NB4 (cell line): ENCODE measurements at regions not wholly inside any gene's neighbourhood (a gene's known extent, or its start where the extent isn't known, plus 50 kb on each side); places are given as distances from the start of the nearest gene placed in this dataset.

ENCODE experiments used
- CTCF ChIP-seq: IDR thresholded peaks from one replicate; pipeline ENCODE4 v1.5.1; 2012; ENCODE audit warnings: low read depth, low read length
- MAX ChIP-seq: IDR thresholded peaks from 2 replicates; pipeline ENCODE4 v1.6.1; 2011; ENCODE audit warnings: low read depth, low read length
- MYC ChIP-seq: IDR thresholded peaks from 2 replicates; pipeline ENCODE4 v1.6.1; 2011; ENCODE audit warnings: low read depth, low read length
- POLR2A ChIP-seq: IDR thresholded peaks from 2 replicates; pipeline ENCODE4 v1.6.1; 2011; ENCODE audit warnings: mild to moderate bottlenecking; ENCODE audit not compliant: insufficient read length; ENCODE audit errors: extremely low read depth

- TF ChIP-seq POLR2A (no peak), CTCF (no peak), MAX (no peak), MYC (no peak)
Observed at GRCh38 chr9:16031971-16032370, 479.1 kb downstream of the CCDC171 start.
